Cardiac fibroblast (primary cell): ENCODE measurements at regions not wholly inside any gene's neighbourhood (a gene's known extent, or its start where the extent isn't known, plus 50 kb on each side); places are given as distances from the start of the nearest gene placed in this dataset.

Experiments used
- DNase-seq, 2 donors: peaks; one replicate each; pipeline versions ENCODE4 v3.0.0 to v3.0.0-alpha.2; 2010; ENCODE audit warnings: low read depth in 2 of 2
- H3K4me3 ChIP-seq, 2 donors: replicated peaks in 1 of 2; 1 replicate in 1 of 2; 2 replicates in 1 of 2; pipeline ENCODE4 v1.5.1; 2011; ENCODE audit warnings: low read depth in 2 of 2, low read length in 2 of 2, mild to moderate bottlenecking in 2 of 2, moderate library complexity in 1 of 2
- TF ChIP-seq, protein P1 (sequence below): IDR thresholded peaks from one replicate; pipeline ENCODE4 v1.5.1; 2011; ENCODE audit warnings: low read depth, mild to moderate bottlenecking, low read length, inconsistent platforms

DNA sequence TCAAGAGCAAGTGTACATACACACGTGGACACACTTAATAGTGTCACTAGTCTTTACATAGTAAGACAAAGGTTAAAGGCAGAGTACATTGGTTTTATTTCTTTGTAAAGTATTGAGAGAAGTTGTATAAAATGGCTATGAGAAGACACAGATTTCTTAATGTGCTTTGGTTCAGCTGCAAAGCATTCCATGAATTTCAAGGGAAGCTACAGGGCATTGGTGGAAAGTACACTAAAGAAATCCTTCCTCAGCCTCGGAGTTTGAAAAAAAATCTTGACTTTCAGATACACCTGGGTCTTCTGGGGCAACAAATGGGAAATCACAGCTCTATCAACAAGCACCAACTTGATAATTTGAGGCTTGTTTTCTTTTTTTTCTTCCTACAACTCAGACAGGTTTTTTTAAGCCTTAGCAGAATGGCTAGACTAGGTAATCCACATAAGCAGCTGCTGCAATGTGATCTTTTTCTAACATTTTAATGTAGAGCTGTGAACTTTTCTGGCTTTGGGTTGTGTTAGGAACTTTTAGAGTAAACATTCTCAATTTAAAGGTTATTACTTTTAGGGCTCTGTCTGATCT is 140.4 kb upstream of the FST start:
- TF ChIP-seq, protein P1, sequence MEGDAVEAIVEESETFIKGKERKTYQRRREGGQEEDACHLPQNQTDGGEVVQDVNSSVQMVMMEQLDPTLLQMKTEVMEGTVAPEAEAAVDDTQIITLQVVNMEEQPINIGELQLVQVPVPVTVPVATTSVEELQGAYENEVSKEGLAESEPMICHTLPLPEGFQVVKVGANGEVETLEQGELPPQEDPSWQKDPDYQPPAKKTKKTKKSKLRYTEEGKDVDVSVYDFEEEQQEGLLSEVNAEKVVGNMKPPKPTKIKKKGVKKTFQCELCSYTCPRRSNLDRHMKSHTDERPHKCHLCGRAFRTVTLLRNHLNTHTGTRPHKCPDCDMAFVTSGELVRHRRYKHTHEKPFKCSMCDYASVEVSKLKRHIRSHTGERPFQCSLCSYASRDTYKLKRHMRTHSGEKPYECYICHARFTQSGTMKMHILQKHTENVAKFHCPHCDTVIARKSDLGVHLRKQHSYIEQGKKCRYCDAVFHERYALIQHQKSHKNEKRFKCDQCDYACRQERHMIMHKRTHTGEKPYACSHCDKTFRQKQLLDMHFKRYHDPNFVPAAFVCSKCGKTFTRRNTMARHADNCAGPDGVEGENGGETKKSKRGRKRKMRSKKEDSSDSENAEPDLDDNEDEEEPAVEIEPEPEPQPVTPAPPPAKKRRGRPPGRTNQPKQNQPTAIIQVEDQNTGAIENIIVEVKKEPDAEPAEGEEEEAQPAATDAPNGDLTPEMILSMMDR: no peak
- DNase-seq: no peak
- H3K4me3 ChIP-seq: no peak overlapping the region

DNA sequence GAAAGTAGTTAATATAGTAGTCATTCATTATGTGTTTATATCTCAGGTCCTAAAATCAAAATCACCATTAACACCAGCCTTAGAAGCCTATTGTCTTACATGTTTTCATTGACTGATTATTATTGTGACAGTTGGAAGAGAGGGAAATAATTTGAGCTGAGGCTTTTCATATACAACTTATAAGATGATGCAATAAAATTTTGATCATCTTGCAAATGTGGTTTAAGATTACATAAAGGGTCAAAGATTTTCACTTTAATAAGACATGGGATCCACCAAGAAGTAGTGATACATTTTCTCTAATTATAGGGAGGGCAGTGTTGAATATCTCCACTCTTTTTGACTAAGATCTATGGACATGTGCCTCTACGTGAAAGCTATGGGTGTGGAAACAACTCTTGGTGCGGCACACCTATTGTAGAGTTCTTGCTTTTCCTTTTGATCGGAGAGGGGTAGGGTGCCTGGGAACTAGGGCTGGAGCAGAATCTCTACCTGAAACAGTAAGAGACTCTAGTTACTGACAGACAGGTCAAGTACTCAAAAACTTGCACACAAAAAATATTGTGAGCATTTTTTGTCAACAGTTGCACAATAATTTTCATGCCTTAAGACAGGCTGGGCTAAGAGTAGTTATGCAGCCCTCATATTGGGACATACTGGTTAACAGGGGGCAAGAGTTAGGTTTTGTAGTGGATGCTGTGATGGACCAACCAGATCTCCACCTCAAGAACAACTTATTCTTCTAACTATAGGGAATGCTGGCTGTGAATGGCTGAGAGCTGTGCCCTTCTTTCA is 139.3 kb upstream of the FST start:
- no peak overlapping the region for H3K4me3 ChIP-seq
- TF ChIP-seq, protein P1: no peak
- DNase-seq: no peak

DNA sequence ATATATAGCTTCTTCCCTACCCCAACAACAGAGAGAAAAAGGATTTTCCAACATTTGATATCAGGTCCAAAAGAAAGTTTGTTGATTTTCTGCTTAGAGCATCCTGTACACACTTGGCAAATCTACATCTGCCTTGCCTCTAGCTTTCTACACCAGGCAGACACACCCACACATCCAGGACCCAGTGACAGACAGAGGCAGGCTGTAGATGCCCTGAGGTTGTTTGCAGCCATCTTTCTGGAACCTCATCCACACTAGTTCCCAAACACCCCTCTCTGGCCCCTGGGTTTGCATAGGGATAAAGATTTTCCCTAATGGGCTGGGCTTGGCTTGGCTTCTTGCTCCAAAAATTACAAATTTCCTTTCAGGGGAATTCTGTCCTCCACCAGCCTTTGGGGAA is 138.2 kb upstream of the FST start:
- TF ChIP-seq, protein P1: no peak
- H3K4me3 ChIP-seq: no peak overlapping the region
- no peak for DNase-seq

DNA sequence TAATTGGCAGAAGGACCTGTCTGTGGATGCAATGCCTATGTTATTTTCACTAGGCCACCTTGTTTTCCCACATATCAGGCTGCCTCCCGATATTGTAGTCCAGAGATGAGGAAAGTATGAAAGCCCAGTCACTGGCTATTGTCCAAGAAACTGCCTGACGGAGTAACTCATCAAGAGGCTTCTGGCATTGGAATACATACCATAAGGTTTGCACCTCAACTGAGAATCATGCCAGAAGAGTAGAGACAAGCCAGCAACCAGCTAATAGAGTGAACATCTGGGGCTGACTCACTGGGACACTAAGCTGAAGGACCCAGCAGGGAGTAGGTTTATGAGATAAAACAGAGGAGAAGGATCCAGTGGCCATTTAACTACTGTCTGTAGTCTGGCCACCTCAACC is 137.2 kb upstream of the FST start:
- DNase-seq: peak; percentile 96
- H3K4me3 ChIP-seq: no peak overlapping the region
- TF ChIP-seq, protein P1: no peak

DNA sequence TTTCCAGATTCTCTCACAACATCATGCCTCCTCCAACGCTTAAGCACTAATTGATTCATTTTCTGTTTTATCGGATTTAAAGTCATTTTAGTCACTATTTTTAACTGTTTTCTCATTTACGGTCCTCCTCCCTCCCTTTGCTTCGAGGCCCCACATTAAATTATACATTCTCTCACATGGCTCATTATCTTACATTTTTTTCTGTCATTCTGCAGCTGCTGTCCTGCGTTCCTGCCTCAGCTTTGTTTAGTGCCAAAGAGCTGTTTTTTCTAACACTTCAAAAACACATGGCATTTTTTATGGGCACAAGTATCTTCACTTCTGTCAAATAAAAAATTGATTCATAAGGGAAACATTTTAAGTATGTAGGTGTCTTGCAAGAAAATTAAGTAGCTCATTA is 130.1 kb upstream of the FST start:
- DNase-seq: peak in 1 of 2 donors; percentile 37
- no peak overlapping the region for H3K4me3 ChIP-seq
- TF ChIP-seq, protein P1: no peak

DNA sequence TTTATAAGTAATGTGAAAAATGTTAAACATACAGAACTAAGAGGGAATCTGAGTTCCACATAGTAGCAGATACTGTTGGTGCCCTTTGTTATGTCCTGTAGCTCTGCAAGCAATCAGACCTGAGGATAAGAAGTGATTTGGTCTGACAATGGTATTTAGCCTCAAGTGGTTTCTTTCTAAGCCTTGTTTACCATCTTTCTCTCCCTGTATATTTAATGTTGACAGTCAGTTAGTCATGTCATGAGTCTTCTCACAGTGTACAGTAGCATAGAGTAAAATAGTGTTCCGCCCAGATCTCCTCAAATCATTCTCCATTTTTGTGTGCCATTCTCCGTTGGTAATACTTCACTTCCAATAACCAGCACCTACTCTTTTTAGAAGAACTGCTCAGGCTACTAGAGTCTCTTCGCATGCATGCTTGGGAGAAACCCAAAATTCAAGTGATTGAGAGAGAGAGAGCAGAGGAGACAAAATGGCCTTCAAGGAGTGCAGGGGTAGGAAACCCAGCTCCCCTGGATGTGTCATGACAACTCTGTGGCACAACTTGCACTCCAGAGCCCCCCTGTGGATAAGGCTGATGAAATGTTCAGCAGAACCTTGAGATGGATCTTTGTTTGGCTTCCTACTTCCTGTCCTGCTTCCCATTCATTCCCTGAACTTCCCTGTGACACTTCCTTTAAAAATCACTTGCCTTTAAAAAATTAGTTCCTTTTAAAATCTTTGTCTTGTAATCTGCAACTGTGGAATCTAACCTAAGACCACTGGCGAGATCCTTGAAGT is 129.2 kb upstream of the FST start:
- no peak overlapping the region for H3K4me3 ChIP-seq
- DNase-seq: no peak
- TF ChIP-seq, protein P1: no peak
